ENCODE measurements at regions not wholly inside any gene's neighbourhood (a gene's known extent, or its start where the extent isn't known, plus 50 kb on each side); places are given as distances from the start of the nearest gene placed in this dataset.
"Not testable (repeated sequence)": the region's sequence is repeated elsewhere in the genome, so short reads cannot be mapped to it uniquely, and the experiment has no call there.

- DNase-seq (ENCODE audit: low read depth in 2 of 2) = no peak
Observed at GRCh38 chr3:67976663-67977062, 322.3 kb upstream of the SUCLG2 start.

GRCh38 chr3:67964596-67964995 lies 310.2 kb upstream of the SUCLG2 start:
- DNase-seq (ENCODE audit: low read depth in 2 of 2) = no peak

- no peak for DNase-seq (ENCODE audit: low read depth in 2 of 2)
Observed at GRCh38 chr3:67957268-67957667, 302.9 kb upstream of the SUCLG2 start.

- DNase-seq (ENCODE audit: low read depth in 2 of 2) = no peak
Observed at GRCh38 chr3:67947808-67948508, 293.5 kb upstream of the SUCLG2 start.

GRCh38 chr3:67946436-67946835 lies 292.0 kb upstream of the SUCLG2 start:
- DNase-seq (ENCODE audit: low read depth in 2 of 2) = no peak

GRCh38 chr3:67943546-67943945 lies 289.1 kb upstream of the SUCLG2 start:
- no peak for DNase-seq (ENCODE audit: low read depth in 2 of 2)

- DNase-seq (ENCODE audit: low read depth in 2 of 2) = no peak
Observed at GRCh38 chr3:67941433-67942030, 287.1 kb upstream of the SUCLG2 start.

GRCh38 chr3:67940210-67940952 lies 286.0 kb upstream of the SUCLG2 start:
- peak in 1 of 2 donors; percentile 1 for DNase-seq (ENCODE audit: low read depth in 2 of 2)

- DNase-seq (ENCODE audit: low read depth in 2 of 2) = no peak
Observed at GRCh38 chr3:67937498-67938118, 283.2 kb upstream of the SUCLG2 start.

GRCh38 chr3:67930394-67930793 lies 276.0 kb upstream of the SUCLG2 start:
- DNase-seq (ENCODE audit: low read depth in 2 of 2) = not testable (repeated sequence)

- DNase-seq (ENCODE audit: low read depth in 2 of 2) = no peak
Observed at GRCh38 chr3:67923796-67924195, 269.4 kb upstream of the SUCLG2 start.

GRCh38 chr3:67920969-67921368 lies 266.6 kb upstream of the SUCLG2 start:
- no peak for DNase-seq (ENCODE audit: low read depth in 2 of 2)

GRCh38 chr3:67920311-67920710 lies 265.9 kb upstream of the SUCLG2 start:
- DNase-seq (ENCODE audit: low read depth in 2 of 2) = no peak

GRCh38 chr3:67916353-67916752 lies 261.9 kb upstream of the SUCLG2 start:
- no peak for DNase-seq (ENCODE audit: low read depth in 2 of 2)

- DNase-seq (ENCODE audit: low read depth in 2 of 2) = no peak
Observed at GRCh38 chr3:67907735-67908134, 253.3 kb upstream of the SUCLG2 start.

GRCh38 chr3:67906261-67906660 lies 251.8 kb upstream of the SUCLG2 start:
- DNase-seq (ENCODE audit: low read depth in 2 of 2) = no peak

- DNase-seq (ENCODE audit: low read depth in 2 of 2) = no peak
Observed at GRCh38 chr3:67901681-67902080, 247.3 kb upstream of the SUCLG2 start.

GRCh38 chr3:67898916-67899315 lies 244.5 kb upstream of the SUCLG2 start:
- no peak for DNase-seq (ENCODE audit: low read depth in 2 of 2)

GRCh38 chr3:67897351-67898336 lies 243.2 kb upstream of the SUCLG2 start:
- no peak for DNase-seq (ENCODE audit: low read depth in 2 of 2)

GRCh38 chr3:67896130-67896529 lies 241.7 kb upstream of the SUCLG2 start:
- no peak for DNase-seq (ENCODE audit: low read depth in 2 of 2)

GRCh38 chr3:67894510-67894909 lies 240.1 kb upstream of the SUCLG2 start:
- DNase-seq (ENCODE audit: low read depth in 2 of 2) = no peak

Measured in lung microvascular endothelial cell (primary cell).